Neutrophil (primary cell): ENCODE measurements at regions not wholly inside any gene's neighbourhood (a gene's known extent, or its start where the extent isn't known, plus 50 kb on each side); places are given as distances from the start of the nearest gene placed in this dataset.

Experiments used
- H3K27ac ChIP-seq: fragments of 200-600 bp; sonication (generic); 2 replicates; pipeline ENCODE4 v1.5.1; 2016; ENCODE audit warnings: mild to moderate bottlenecking, moderate library complexity
- H3K27me3 ChIP-seq: fragments of 200-600 bp; sonication (generic); 2 replicates; pipeline ENCODE4 v1.6.0; 2016; ENCODE audit warnings: mild to moderate bottlenecking
- H3K36me3 ChIP-seq: fragments of 200-600 bp; sonication (generic); 2 replicates; pipeline ENCODE4 v1.5.1; 2017
- H3K4me1 ChIP-seq, 2 experiments: fragments of 200-600 bp in 1 of 2; sonication (generic) in 1 of 2; 1 replicate in 1 of 2; 2 replicates in 1 of 2; pipeline versions ENCODE4 v1.5.1 to v1.6.1; 2013 to 2016; ENCODE audit warnings: low read depth in 1 of 2, low read length in 1 of 2, mild to moderate bottlenecking in 1 of 2, moderate library complexity in 1 of 2; ENCODE audit not compliant: control insufficient read depth in 1 of 2, insufficient read depth in 1 of 2
- H3K4me3 ChIP-seq, 2 experiments: fragments of 200-600 bp in 1 of 2; sonication (generic) in 1 of 2; 1 replicate in 1 of 2; 2 replicates in 1 of 2; pipeline ENCODE4 v1.5.1; 2013 to 2016; ENCODE audit warnings: low read depth in 1 of 2, low read length in 1 of 2, mild to moderate bottlenecking in 1 of 2, moderate library complexity in 1 of 2
- H3K9me3 ChIP-seq: fragments of 200-600 bp; sonication (generic); 2 replicates; pipeline ENCODE4 v1.5.1; 2016
- CTCF ChIP-seq: fragments of 200-600 bp; sonication (generic); IDR thresholded peaks from 2 replicates; pipeline ENCODE4 v1.5.1; 2016; ENCODE audit warnings: antibody characterized with exemption

DNA sequence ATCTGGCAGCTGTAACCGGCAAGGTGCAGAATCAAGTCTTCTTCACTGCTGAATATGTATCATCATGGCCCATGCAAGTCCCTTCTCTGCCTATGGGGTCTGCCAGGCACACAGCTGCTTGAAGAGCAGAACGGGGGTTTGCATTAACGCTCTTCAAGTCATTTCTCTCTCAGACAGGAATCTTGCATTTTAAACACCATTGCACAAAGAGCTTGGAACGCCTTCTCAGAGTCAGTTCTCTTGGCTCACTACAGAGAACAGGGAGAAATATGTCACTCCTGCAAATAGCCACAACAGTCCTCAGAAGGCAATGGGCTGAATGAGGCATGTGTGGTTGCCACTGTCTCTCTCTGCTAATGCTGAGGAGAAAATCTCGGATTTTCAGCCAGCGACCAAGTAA, 2173.5 kb upstream of the PIK3C3 start:
- H3K9me3 ChIP-seq: no peaks in the 10 kb centered on the region
- no peaks in the 10 kb centered on the region for H3K36me3 ChIP-seq
- H3K27ac ChIP-seq: no peak overlapping the region
- TF ChIP-seq CTCF: no peak
- H3K4me3 ChIP-seq: no peak overlapping the region
- H3K4me1 ChIP-seq: no peaks in the 10 kb centered on the region
- H3K27me3 ChIP-seq: no peaks in the 10 kb centered on the region

- Histone ChIP-seq H3K4me3 (no peak overlapping the region), H3K36me3 (no peaks in the 10 kb centered on the region), H3K4me1 (no peaks in the 10 kb centered on the region)
Observed at GRCh38 chr18:39780774-39781173, 2174.3 kb upstream of the PIK3C3 start.

GRCh38 chr18:39779926-39780325, 2175.1 kb upstream of the PIK3C3 start:
- TF ChIP-seq CTCF: no peak
- no peaks in the 10 kb centered on the region for H3K9me3 ChIP-seq
- H3K4me3 ChIP-seq: no peak overlapping the region
- H3K4me1 ChIP-seq: no peaks in the 10 kb centered on the region
- no peaks in the 10 kb centered on the region for H3K36me3 ChIP-seq
- H3K27me3 ChIP-seq: no peaks in the 10 kb centered on the region
- no peak overlapping the region for H3K27ac ChIP-seq

More at GRCh38 chr18:39780774-39781173, 2174.3 kb upstream of the PIK3C3 start:
- no peaks in the 10 kb centered on the region for H3K27me3 ChIP-seq
- no peak overlapping the region for H3K27ac ChIP-seq
- no peak for TF ChIP-seq CTCF
- H3K9me3 ChIP-seq: no peaks in the 10 kb centered on the region

DNA sequence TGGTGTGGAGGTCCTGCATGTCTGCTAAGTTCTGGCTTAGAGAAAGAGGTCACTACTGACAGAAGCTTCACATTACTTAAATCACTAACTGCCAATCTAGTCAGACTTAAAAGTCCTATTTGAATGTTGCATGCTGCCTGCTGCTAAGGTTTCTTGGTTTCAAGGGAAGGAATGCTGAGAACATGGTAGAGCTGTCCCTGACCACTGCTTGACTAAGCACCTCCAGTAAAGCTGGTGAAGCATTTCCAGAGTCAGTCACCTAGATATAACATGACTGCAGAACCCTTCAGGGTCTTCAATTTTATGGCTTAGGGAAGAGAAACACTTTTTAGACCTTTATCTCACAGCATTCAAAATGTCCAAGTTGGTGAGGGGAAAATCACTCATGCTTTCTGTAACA, 2178.3 kb upstream of the PIK3C3 start:
- peaks cover 0 to under 1% of the 10 kb centered on the region in 2 experiments for H3K4me1 ChIP-seq
- no peak for TF ChIP-seq CTCF

GRCh38 chr18:39774957-39775598, 2180.0 kb upstream of the PIK3C3 start:
- no peak overlapping the region for H3K4me3 ChIP-seq
- H3K4me1 ChIP-seq: peaks cover 5 to 13% of the 10 kb centered on the region in 2 experiments
- no peaks in the 10 kb centered on the region for H3K9me3 ChIP-seq
- H3K27ac ChIP-seq: no peak overlapping the region
- no peaks in the 10 kb centered on the region for H3K27me3 ChIP-seq
- no peak for TF ChIP-seq CTCF
- H3K36me3 ChIP-seq: no peaks in the 10 kb centered on the region

More for the DNA sequence above, 2178.3 kb upstream of the PIK3C3 start:
- Histone ChIP-seq H3K4me3 (no peak overlapping the region), H3K9me3 (no peaks in the 10 kb centered on the region), H3K27ac (no peak overlapping the region), H3K36me3 (no peaks in the 10 kb centered on the region), H3K27me3 (no peaks in the 10 kb centered on the region)
